CD14-positive monocyte (primary cell): ENCODE measurements at regions not wholly inside any gene's neighbourhood (a gene's known extent, or its start where the extent isn't known, plus 50 kb on each side); places are given as distances from the start of the nearest gene placed in this dataset.

ENCODE experiments used
- DNase-seq, 3 donors: peaks; one replicate each; pipeline ENCODE4 v3.0.0-alpha.2; 2011 to 2022
- H2AFZ ChIP-seq: 2 replicates; pipeline ENCODE4 v1.6.0; 2012; ENCODE audit warnings: mild to moderate bottlenecking, low read depth, low read length, inconsistent platforms; ENCODE audit not compliant: insufficient read depth, poor library complexity, severe bottlenecking
- H3K27ac ChIP-seq, 2 donors: 1 replicate in 1 of 2; 2 replicates in 1 of 2; pipeline ENCODE4 v1.5.1; 2012 to 2013; ENCODE audit warnings: low read length in 2 of 2, control low read depth in 1 of 2, inconsistent platforms in 1 of 2, low read depth in 1 of 2, mild to moderate bottlenecking in 1 of 2
- H3K27me3 ChIP-seq, 2 donors: one replicate each; pipeline versions ENCODE4 v1.6.0 to v1.6.1; 2011 to 2013; ENCODE audit warnings: low read length in 2 of 2; ENCODE audit not compliant: control insufficient read depth in 2 of 2, insufficient read depth in 2 of 2
- H3K36me3 ChIP-seq, 2 donors: replicated peaks in 1 of 2; 1 replicate in 1 of 2; 2 replicates in 1 of 2; pipeline versions ENCODE4 v1.5.1 to v1.6.1; 2012 to 2013; ENCODE audit warnings: low read length in 2 of 2, control low read depth in 1 of 2, inconsistent platforms in 1 of 2, mild to moderate bottlenecking in 1 of 2; ENCODE audit not compliant: insufficient read depth in 2 of 2, control insufficient read depth in 1 of 2
- H3K4me1 ChIP-seq, 2 donors: 1 replicate in 1 of 2; 2 replicates in 1 of 2; pipeline versions ENCODE4 v1.5.1 to v1.6.1; 2012 to 2013; ENCODE audit warnings: low read length in 2 of 2, control low read depth in 1 of 2, inconsistent platforms in 1 of 2, mild to moderate bottlenecking in 1 of 2, moderate library complexity in 1 of 2; ENCODE audit not compliant: insufficient read depth in 2 of 2, control insufficient read depth in 1 of 2
- H3K4me2 ChIP-seq: replicated peaks from 2 replicates; pipeline ENCODE3; 2012; ENCODE audit warnings: low read length, moderate library complexity, mild to moderate bottlenecking; ENCODE audit not compliant: poor library complexity, severe bottlenecking; ENCODE audit errors: extremely low read depth
- H3K4me3 ChIP-seq, 3 experiments: fragments of 200-600 bp in 1 of 3; sonication (generic) in 1 of 3; replicated peaks in 1 of 3; 1 replicate in 2 of 3; 2 replicates in 1 of 3; pipeline ENCODE4 v1.5.1; 2011 to 2013; ENCODE audit warnings: low read length in 3 of 3, mild to moderate bottlenecking in 3 of 3, control low read depth in 2 of 3, low read depth in 2 of 3, inconsistent platforms in 1 of 3, moderate library complexity in 1 of 3
- H3K79me2 ChIP-seq: 2 replicates; pipeline ENCODE4 v1.6.0; 2012; ENCODE audit warnings: mild to moderate bottlenecking, control low read depth, inconsistent platforms, low read length, moderate library complexity; ENCODE audit not compliant: insufficient read depth
- H3K9ac ChIP-seq: 2 replicates; pipeline ENCODE4 v1.6.0; 2017; ENCODE audit warnings: low read length, mild to moderate bottlenecking; ENCODE audit not compliant: insufficient read depth, poor library complexity, severe bottlenecking
- H3K9me3 ChIP-seq, 2 donors: replicated peaks in 1 of 2; 1 replicate in 1 of 2; 2 replicates in 1 of 2; pipeline versions ENCODE4 v1.5.1 to v1.6.1; 2012 to 2013; ENCODE audit warnings: low read length in 2 of 2, control low read depth in 1 of 2; ENCODE audit not compliant: control insufficient read depth in 1 of 2, insufficient read depth in 1 of 2
- H4K20me1 ChIP-seq: 2 replicates; pipeline ENCODE4 v1.6.0; 2012; ENCODE audit warnings: mild to moderate bottlenecking, low read length, control low read depth, moderate library complexity; ENCODE audit not compliant: insufficient read depth
- H3K27ac Mint-ChIP-seq, 7 donors: one replicate each; pipeline ENCODE4 v1.8.0; 2020; ENCODE audit warnings: mild to moderate bottlenecking in 7 of 7, mixed read lengths in 7 of 7, moderate library complexity in 6 of 7, inconsistent platforms in 2 of 7
- H3K27me3 Mint-ChIP-seq, 3 donors: one replicate each; pipeline ENCODE4 v1.8.0; 2021 to 2022; ENCODE audit warnings: low read depth in 3 of 3, mild to moderate bottlenecking in 3 of 3, mixed read lengths in 3 of 3, moderate library complexity in 3 of 3, inconsistent platforms in 1 of 3
- H3K36me3 Mint-ChIP-seq, 2 donors: one replicate each; pipeline ENCODE4 v1.8.0; 2020; ENCODE audit warnings: mixed read lengths in 2 of 2, inconsistent platforms in 1 of 2, mild to moderate bottlenecking in 1 of 2
- H3K4me1 Mint-ChIP-seq: one replicate; pipeline ENCODE4 v1.8.0; 2020; ENCODE audit warnings: mild to moderate bottlenecking, mixed read lengths
- H3K4me3 Mint-ChIP-seq, 2 donors: one replicate each; pipeline ENCODE4 v1.8.0; 2020; ENCODE audit warnings: mild to moderate bottlenecking in 2 of 2, mixed read lengths in 2 of 2, moderate library complexity in 1 of 2
- H3K9me3 Mint-ChIP-seq, 7 donors: one replicate each; pipeline ENCODE4 v1.8.0; 2020 to 2022; ENCODE audit warnings: mixed read lengths in 7 of 7, mild to moderate bottlenecking in 6 of 7, moderate library complexity in 6 of 7, inconsistent platforms in 2 of 7
- CTCF ChIP-seq: fragments of 200-600 bp; IDR thresholded peaks from one replicate; pipeline ENCODE4 v1.8.0; 2022; ENCODE audit warnings: antibody characterized with exemption, mild to moderate bottlenecking
- WGBS: methylation state at CpG from one replicate; pipeline ENCODE4 v1.1.5; 2013; ENCODE audit warnings: missing lambda C conversion rate; ENCODE audit not compliant: insufficient coverage; 5-methylcytosine and 5-hydroxymethylcytosine counted together
- intact Hi-C, 2 donors: fragments of 100-400 bp; cut with micrococcal nuclease; formaldehyde crosslinking; loops; one replicate each; pipeline versions ENCODE4 v1.15.0 to v1.15.1; 2023

GRCh38 chr2:14064346-14064745 lies 568.2 kb upstream of the LRATD1 start:
- Mint-ChIP-seq H3K4me3 (no peak overlapping the region), H3K27ac (no peak overlapping the region), H3K27me3 (no peaks in the 10 kb centered on the region), H3K9me3 (peaks cover 0 to 4% (median 0%) of the 10 kb centered on the region in 7 donors), H3K4me1 (no peaks in the 10 kb centered on the region), H3K36me3 (no peaks in the 10 kb centered on the region)
- no peaks in the 10 kb centered on the region for H3K9me3 ChIP-seq
- no peaks in the 10 kb centered on the region for H3K36me3 ChIP-seq
- no peak overlapping the region for H3K4me3 ChIP-seq
- H3K27me3 ChIP-seq: no peaks in the 10 kb centered on the region
- no peaks in the 10 kb centered on the region for H3K79me2 ChIP-seq
- H2AFZ ChIP-seq: no peak overlapping the region
- no peak overlapping the region for H3K9ac ChIP-seq
- H3K27ac ChIP-seq: no peak overlapping the region
- no peak for DNase-seq
- H4K20me1 ChIP-seq: no peaks in the 10 kb centered on the region
- no peaks in the 10 kb centered on the region for H3K4me1 ChIP-seq
- H3K4me2 ChIP-seq: no peak overlapping the region
- whole genome bisulfite sequencing: no CpG with 5 or more reads among the region's 2 CpGs
- intact Hi-C loops: no loop called here
- no peak for TF ChIP-seq CTCF

DNA sequence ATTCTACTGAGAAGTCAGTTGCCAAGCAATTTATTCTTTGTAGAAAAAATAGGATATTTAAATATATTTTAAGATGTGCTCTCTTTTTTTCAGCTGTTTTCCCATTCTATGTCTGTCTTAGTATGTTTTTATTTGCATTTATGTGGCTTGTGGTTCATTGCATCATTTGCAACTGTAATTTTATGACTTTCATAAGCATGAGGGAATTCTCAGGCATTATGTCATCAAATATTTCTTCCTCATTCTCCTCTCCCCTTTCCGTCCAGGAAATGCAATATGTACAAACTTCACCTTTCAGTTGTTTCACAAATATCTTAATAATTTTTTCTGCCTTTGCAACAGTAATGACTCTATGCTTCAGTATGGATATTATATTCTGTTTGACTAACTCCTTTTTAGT lies 560.2 kb upstream of the LRATD1 start:
- peak in 1 of 3 donors; percentile 12 for DNase-seq
- Mint-ChIP-seq H3K4me1 (no peaks in the 10 kb centered on the region), H3K36me3 (no peaks in the 10 kb centered on the region), H3K27ac (no peak overlapping the region), H3K9me3 (peaks cover 0 to 3% (median 2%) of the 10 kb centered on the region in 7 donors), H3K4me3 (no peak overlapping the region), H3K27me3 (peaks cover 0 to 2% (median 0%) of the 10 kb centered on the region in 3 donors)
- Histone ChIP-seq H3K4me2 (no peak overlapping the region), H3K4me1 (no peaks in the 10 kb centered on the region), H3K36me3 (no peaks in the 10 kb centered on the region), H2AFZ (no peak overlapping the region), H3K27me3 (no peaks in the 10 kb centered on the region), H3K9me3 (no peaks in the 10 kb centered on the region), H3K79me2 (no peaks in the 10 kb centered on the region), H3K27ac (no peak overlapping the region), H4K20me1 (no peaks in the 10 kb centered on the region), H3K4me3 (no peak overlapping the region), H3K9ac (no peak overlapping the region)
- WGBS: no CpG with 5 or more reads among the region's 1 CpG
- no peak for TF ChIP-seq CTCF
- intact Hi-C loops: no loop called here
